Endothelial cell of umbilical vein (primary cell): ENCODE measurements at regions not wholly inside any gene's neighbourhood (a gene's known extent, or its start where the extent isn't known, plus 50 kb on each side); places are given as distances from the start of the nearest gene placed in this dataset.

Source experiments
- BruUV-seq: library from RNA; stranded (reverse); fragments of 400-500 nt; replicated peaks from 2 replicates; lab custom pipeline; 2021; lab: Mats Ljungman, UMichigan
- CTCF ChIA-PET: fragments of 300-600, 350-600 bp; sonication (Branson Sonifier 250); formaldehyde crosslinking; loops from one replicate; lab custom pipeline; 2021; ENCODE audit warnings: antibody characterized with exemption, inconsistent platforms; lab: Charles Lee
- POLR2A ChIA-PET: fragments of 300-600, 350-600 bp; sonication (Branson Sonifier 250); formaldehyde crosslinking; loops from one replicate; lab custom pipeline; 2021; ENCODE audit warnings: antibody characterized with exemption, inconsistent platforms; lab: Charles Lee
- DNase-seq: peaks from one replicate; pipeline ENCODE4 v3.0.0-alpha.2; 2011; ENCODE audit warnings: low read depth, low spot score
- FAIRE-seq: peaks from 2 replicates; lab custom pipeline; 2011; peaks lifted over from hg19 to GRCh38; lab: Jason Lieb, UNC
- H2AFZ ChIP-seq: 2 replicates; pipeline ENCODE4 v1.6.0; 2012; ENCODE audit warnings: low read depth, low read length, control low read depth, inconsistent platforms
- H3K27ac ChIP-seq: 2 replicates; pipeline ENCODE4 v1.5.1; 2011; ENCODE audit warnings: low read depth, mild to moderate bottlenecking, control low read depth, low read length, moderate library complexity; ENCODE audit not compliant: insufficient read depth
- H3K27me3 ChIP-seq, 2 experiments: 2 replicates each; pipeline versions ENCODE4 v1.6.0 to v1.6.1; 2011; ENCODE audit warnings: low read length in 2 of 2, mixed read lengths in 1 of 2; ENCODE audit not compliant: control insufficient read depth in 2 of 2, insufficient read depth in 2 of 2
- H3K36me3 ChIP-seq, 2 experiments: 2 replicates in 1 of 2; 3 replicates in 1 of 2; pipeline ENCODE4 v1.5.1; 2011; ENCODE audit warnings: low read length in 2 of 2, mild to moderate bottlenecking in 1 of 2, moderate library complexity in 1 of 2; ENCODE audit not compliant: control insufficient read depth in 2 of 2, insufficient read depth in 2 of 2; ENCODE audit errors: extremely low read depth in 1 of 2
- H3K4me1 ChIP-seq: 3 replicates; pipeline ENCODE4 v1.5.1; 2011; ENCODE audit warnings: mild to moderate bottlenecking, low read length; ENCODE audit not compliant: control insufficient read depth, insufficient read depth; ENCODE audit errors: extremely low read depth
- H3K4me2 ChIP-seq: 2 replicates; pipeline ENCODE4 v1.6.1; 2011; ENCODE audit warnings: low read length, control low read depth, mixed read lengths; ENCODE audit not compliant: insufficient read depth
- H3K4me3 ChIP-seq, 3 experiments: fragments of 200-600 bp in 1 of 3; sonication (generic), shearing (Covaris generic) in 1 of 3; replicated peaks in 1 of 3; 2 replicates each; pipeline ENCODE4 v1.5.1; 2011 to 2016; ENCODE audit warnings: control low read depth in 3 of 3, low read length in 3 of 3, mild to moderate bottlenecking in 2 of 3, inconsistent platforms in 1 of 3, low read depth in 1 of 3, moderate library complexity in 1 of 3; ENCODE audit not compliant: insufficient read depth in 1 of 3
- H3K79me2 ChIP-seq: 2 replicates; pipeline ENCODE4 v1.6.0; 2012; ENCODE audit warnings: low read length, inconsistent platforms; ENCODE audit not compliant: control insufficient read depth, insufficient read depth
- H3K9ac ChIP-seq: replicated peaks from 2 replicates; pipeline ENCODE3; 2011; ENCODE audit warnings: low read length, control low read depth; ENCODE audit not compliant: insufficient read depth; ENCODE audit errors: extremely low read depth
- H3K9me1 ChIP-seq: replicated peaks from 3 replicates; pipeline ENCODE4 v1.6.0; 2011; ENCODE audit warnings: mild to moderate bottlenecking, low read length; ENCODE audit not compliant: control insufficient read depth, insufficient read depth; ENCODE audit errors: extremely low read depth
- H3K9me3 ChIP-seq: replicated peaks from 2 replicates; pipeline ENCODE4 v1.5.1; 2012; ENCODE audit warnings: low read length, inconsistent platforms; ENCODE audit not compliant: control insufficient read depth, insufficient read depth
- H4K20me1 ChIP-seq: replicated peaks from 2 replicates; pipeline ENCODE3; 2011; ENCODE audit warnings: mild to moderate bottlenecking, low read length; ENCODE audit not compliant: control insufficient read depth, insufficient read depth; ENCODE audit errors: extremely low read depth
- CTCF ChIP-seq, 2 donors: IDR thresholded peaks; 1 replicate in 1 of 2; 2 replicates in 1 of 2; pipeline ENCODE4 v1.5.1; 2011; ENCODE audit warnings: low read length in 2 of 2, mild to moderate bottlenecking in 2 of 2, moderate library complexity in 2 of 2, control low read depth in 1 of 2, inconsistent platforms in 1 of 2, low read depth in 1 of 2; ENCODE audit not compliant: insufficient read depth in 1 of 2; ENCODE audit errors: extremely low read depth in 1 of 2
- EZH2 ChIP-seq: IDR thresholded peaks from 2 replicates; pipeline ENCODE4 v1.6.1; 2012; ENCODE audit warnings: borderline replicate concordance, low read depth, mild to moderate bottlenecking, moderate library complexity, low read length, inconsistent platforms; ENCODE audit not compliant: severe bottlenecking
- FOS ChIP-seq: IDR thresholded peaks from 2 replicates; pipeline ENCODE4 v1.6.1; 2011; ENCODE audit warnings: mild to moderate bottlenecking, low read length, moderate library complexity, borderline replicate concordance; ENCODE audit not compliant: insufficient read depth
- GATA2 ChIP-seq: IDR thresholded peaks from 2 replicates; pipeline ENCODE4 v1.7.0; 2011; ENCODE audit warnings: low read depth, mild to moderate bottlenecking, moderate library complexity, mixed read lengths, low read length; ENCODE audit not compliant: insufficient read length, insufficient read depth
- JUN ChIP-seq: IDR thresholded peaks from 2 replicates; pipeline ENCODE4 v1.6.1; 2011; ENCODE audit warnings: borderline replicate concordance, low read depth; ENCODE audit not compliant: insufficient read length, insufficient read depth
- MAX ChIP-seq: IDR thresholded peaks from 2 replicates; pipeline ENCODE4 v1.6.1; 2011; ENCODE audit not compliant: insufficient read depth, insufficient read length
- MYC ChIP-seq: IDR thresholded peaks from one replicate; pipeline ENCODE4 v1.6.1; 2011; ENCODE audit warnings: mild to moderate bottlenecking, low read depth, low read length
- POLR2A ChIP-seq: IDR thresholded peaks from 2 replicates; pipeline ENCODE4 v1.6.1; 2012; ENCODE audit warnings: low read depth, mild to moderate bottlenecking, control low read depth, low read length
- POLR2AphosphoS5 ChIP-seq: IDR thresholded peaks from 2 replicates; pipeline ENCODE4 v1.6.1; 2012; ENCODE audit warnings: low read depth, mild to moderate bottlenecking, control low read depth, low read length, moderate library complexity; ENCODE audit not compliant: insufficient read depth
- dilution Hi-C: fragments of 300-500 bp; cut with MboI; formaldehyde crosslinking; loops from one replicate; pipeline ENCODE4 v1.15.0; 2019; ENCODE audit warnings: low sequenced_read_pairs; ENCODE audit not compliant: extremely low pct_ligation_motif_present
- intact Hi-C: fragments of 100-400 bp; cut with micrococcal nuclease; formaldehyde crosslinking; loops from one replicate; pipeline ENCODE4 v1.10.0; 2022

- intact Hi-C loops, result no loop called here
- H3K36me3 ChIP-seq, result no peaks in the 10 kb centered on the region
- no peak overlapping the region for H3K4me3 ChIP-seq
- H4K20me1 ChIP-seq, result no peaks in the 10 kb centered on the region
- FAIRE-seq (no peak), DNase-seq (no peak)
- H3K9me3 ChIP-seq, result peaks cover 5% of the 10 kb centered on the region
- TF ChIP-seq JUN, result no peak
- TF ChIP-seq CTCF (IDR thresholded peaks at IDR 0.05; ENCODE audit: extremely low read depth in 1 of 2, insufficient read depth in 1 of 2, low read depth in 1 of 2, low read length in 2 of 2), result no peak
- TF ChIP-seq POLR2A, result no peak
- TF ChIP-seq MYC, result no peak
- no peak for TF ChIP-seq GATA2
- no peak for TF ChIP-seq FOS
- TF ChIP-seq EZH2, result no peak
- TF ChIP-seq MAX, result no peak
- no peak for TF ChIP-seq POLR2AphosphoS5
- no peaks in the 10 kb centered on the region for H3K79me2 ChIP-seq
- H3K9ac ChIP-seq, result no peak overlapping the region
- no peak overlapping the region for H3K4me2 ChIP-seq
- no peaks in the 10 kb centered on the region for H3K4me1 ChIP-seq
- H3K27ac ChIP-seq, result no peak overlapping the region
- no peaks in the 10 kb centered on the region for H3K27me3 ChIP-seq
- BruUV-seq, result no TSS peak
- ChIA-PET POLR2A (no interaction called here), CTCF (no interaction called here)
- H2AFZ ChIP-seq, result no peak overlapping the region
- H3K9me1 ChIP-seq, result no peaks in the 10 kb centered on the region
- dilution Hi-C loops, result no loop called here
Measured at GRCh38 chr4:180757927-180758326, 1485.3 kb upstream of the TENM3 start.
